Fibroblast of skin of back (primary cell): ENCODE measurements at regions not wholly inside any gene's neighbourhood (a gene's known extent, or its start where the extent isn't known, plus 50 kb on each side); places are given as distances from the start of the nearest gene placed in this dataset.

Source experiments
- DNase-seq: peaks from one replicate; pipeline ENCODE4 v3.0.0-alpha.2; 2013

DNA sequence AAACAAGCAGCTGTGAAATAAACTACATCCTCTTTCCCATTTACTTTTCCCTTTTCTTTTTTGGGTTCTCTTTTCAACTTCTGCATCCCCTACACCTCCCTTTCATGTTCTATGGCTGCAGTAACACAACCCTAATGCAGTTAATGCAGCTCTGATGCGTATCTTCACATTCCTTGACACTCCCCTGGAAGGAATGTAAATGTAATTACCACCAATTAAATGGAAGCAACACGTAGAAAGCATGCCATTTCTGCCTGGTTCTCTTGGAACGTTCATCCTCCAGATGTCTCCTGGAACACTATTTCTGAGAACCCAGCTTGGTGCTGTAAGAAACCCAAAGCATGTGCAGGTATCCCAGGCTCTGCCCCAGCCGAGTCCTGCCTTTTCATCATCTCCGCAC is 166.8 kb upstream of the FREM2 start:
- DNase-seq, result no peak

DNA sequence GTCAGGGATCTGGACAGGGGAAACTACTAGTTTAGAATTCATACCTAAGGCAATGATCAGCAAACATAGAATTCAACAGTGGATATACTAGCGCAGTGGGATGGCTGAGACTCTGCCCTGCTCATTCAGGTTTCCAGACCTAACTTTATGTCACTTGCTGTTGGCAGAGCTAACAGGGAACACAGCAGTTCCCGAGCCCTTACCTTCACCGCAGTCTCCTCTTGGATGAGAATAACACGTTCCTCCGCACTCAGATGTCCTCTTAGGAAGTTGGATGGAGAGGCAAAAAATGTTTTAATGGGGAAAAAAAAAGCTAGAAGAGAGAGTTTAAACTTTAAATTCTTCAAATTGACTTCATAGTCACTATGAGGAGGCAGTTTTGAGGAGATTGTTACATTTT is 159.7 kb upstream of the FREM2 start:
- DNase-seq, result no peak

DNA sequence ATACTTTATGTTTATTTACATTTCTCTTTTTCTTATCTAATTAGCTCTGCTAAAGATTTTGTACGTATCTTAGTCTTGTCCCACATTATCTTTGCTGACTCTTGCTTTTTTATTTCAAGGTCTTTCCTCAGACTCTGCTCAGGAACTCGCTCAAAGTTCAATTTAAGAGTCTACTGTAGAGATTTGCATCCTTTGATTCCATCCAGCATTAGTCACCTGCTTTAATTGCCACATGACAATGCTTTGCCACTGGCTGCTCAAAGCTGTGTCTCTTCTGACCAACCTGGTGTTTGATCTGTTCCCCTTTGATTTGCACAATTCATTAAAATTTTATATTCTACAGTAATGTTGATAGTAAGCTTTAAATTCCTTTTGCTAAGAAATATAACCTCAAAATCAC is 157.9 kb upstream of the FREM2 start:
- no peak for DNase-seq

DNA sequence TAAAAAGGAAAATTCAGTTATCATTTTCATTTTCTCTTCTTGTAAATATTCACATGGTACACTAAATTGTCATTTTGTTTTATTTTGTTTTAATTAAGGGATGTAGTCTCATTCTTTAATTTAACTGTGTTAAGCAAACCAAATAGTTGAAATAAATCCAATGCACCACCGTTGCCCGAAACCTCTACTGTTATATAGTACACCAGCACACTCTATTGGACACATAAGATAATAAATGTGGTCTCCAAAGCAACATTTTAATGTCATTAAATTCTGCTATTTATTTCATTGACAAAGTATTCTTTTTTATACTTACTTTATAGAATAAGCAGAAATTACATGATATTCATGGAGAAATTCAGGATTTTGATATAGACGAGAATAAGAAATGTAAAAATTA is 156.4 kb upstream of the FREM2 start:
- peak; percentile 22 for DNase-seq

DNA sequence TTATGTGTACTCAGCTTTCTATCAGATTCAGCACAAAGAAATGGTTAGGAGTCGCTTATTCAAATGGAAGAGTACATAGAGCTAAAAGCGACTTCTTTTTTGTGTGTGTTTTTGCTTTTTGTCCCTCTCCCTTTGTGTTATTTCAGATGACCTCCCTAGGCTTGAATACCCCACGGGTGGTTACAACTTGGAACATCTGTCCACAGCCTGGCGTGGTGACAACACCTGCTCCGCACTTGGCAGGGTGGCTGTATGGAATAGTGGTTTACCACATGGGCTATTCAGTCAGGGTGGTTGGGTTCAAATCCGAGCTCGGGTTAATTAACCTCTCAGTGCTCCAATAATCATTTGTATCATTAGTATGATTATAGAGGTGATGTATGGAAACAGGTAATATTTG is 151.6 kb upstream of the FREM2 start:
- no peak for DNase-seq

DNA sequence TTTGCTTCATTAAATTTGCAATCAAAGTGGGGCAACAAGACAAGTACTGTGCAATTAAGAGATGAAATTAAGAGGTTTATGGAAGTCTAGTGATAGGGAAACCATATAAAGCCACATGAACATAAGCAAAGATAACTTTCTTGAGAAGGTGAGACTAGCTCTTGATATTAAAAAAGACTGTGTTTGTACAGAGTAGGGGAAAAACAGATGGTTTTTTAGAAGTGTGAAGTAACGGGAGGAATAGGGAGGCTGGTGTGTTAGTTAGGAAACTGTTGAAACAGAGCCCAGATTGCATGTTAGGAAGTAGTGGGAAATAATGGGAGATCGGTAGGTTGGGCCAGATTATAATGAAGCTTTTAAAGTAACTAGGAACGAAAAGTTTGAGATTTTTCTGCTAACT is 149.8 kb upstream of the FREM2 start:
- no peak for DNase-seq

DNA sequence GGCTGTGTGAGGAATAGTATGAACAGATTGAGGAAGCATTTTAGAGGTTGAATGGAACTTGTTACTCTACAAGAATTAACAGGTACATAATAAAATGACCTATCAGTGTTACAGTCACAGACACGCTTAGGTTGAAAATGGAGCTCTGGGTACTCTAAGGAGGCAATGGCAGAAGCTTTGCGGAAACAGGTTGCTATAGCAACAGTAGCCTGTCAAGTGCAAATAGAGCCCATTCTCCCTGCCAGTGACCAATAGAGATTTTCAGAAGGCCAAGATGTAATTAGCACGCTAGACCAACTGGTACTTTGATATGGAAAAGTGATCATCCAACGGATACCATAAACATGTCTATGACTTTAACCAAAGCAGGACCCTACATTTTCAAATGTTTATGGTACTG is 148.5 kb upstream of the FREM2 start:
- DNase-seq, result no peak

DNA sequence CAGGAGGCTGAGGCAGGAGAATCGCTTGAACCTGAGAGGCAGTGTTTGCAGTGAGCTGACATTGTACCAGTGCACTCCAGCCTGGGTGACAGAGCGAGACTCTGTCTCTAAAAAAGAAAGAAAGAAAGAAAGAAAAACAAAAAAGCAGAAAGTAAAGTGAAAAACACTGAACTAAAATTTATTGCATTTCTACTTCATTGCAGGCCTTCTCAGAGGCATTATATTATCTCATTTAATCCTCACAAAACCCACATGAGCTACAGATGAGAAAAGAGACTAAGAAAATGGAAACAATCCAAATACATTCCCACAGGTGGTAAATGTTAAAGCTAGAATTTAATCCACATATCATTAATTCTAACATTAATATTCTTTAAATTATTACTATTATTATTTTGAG is 147.2 kb upstream of the FREM2 start:
- no peak for DNase-seq

DNA sequence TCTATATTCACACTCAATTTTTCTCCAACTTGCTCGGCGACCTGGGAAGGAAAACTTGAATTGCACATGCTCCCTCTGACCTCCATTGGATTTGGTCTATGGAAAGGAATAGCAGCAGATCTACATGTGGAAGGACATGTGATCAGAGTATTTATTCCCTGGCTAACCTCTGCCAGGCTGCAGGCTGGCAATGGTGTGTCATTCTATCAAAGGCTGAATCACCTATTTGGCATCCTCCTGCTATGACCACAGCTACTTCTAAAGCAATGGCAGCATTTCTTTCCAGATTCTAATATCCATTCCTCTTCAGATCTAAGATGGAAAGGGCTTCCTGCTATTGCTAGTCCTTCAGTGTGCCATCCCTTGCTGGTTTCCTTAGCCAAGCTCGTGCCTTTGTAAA is 144.3 kb upstream of the FREM2 start:
- DNase-seq, result peak; percentile 4

DNA sequence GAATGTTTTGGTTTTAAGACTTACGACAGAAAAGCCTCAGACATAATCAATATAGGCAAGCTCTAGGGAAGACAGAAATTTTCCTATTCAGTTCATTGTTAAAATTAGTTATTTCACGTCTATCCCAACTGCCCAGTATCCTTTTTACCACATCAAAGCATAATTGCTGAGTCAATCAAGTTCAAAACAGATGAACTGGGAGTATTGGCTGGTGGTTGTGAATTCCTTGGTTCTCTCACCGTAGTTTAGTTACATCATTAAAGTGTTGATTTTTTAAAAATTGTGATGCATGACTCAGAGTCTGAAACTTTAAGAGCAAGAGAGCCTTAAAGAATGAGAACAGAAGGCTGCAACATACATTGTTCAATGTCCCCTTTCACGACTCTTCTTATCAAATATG is 143.3 kb upstream of the FREM2 start:
- peak; percentile 3 for DNase-seq

DNA sequence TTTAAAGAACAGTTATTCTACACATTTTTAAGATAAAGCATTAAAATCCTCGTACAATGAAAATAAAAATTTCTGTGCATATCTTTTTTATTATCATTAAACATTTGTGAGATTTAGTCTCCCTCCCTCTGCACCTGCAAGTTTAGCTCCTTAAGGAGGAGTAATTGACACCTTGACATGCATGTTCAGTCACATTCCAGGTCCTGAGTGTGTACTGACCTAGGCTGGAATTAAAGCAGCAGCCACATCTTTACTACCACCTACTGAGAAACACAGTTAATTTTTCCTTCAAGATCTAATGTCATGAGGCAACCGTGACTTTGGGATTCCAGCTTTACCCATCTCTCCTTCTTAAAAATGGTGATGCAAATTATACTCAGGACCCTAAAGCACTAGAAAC is 123.1 kb upstream of the FREM2 start:
- DNase-seq, result no peak

DNA sequence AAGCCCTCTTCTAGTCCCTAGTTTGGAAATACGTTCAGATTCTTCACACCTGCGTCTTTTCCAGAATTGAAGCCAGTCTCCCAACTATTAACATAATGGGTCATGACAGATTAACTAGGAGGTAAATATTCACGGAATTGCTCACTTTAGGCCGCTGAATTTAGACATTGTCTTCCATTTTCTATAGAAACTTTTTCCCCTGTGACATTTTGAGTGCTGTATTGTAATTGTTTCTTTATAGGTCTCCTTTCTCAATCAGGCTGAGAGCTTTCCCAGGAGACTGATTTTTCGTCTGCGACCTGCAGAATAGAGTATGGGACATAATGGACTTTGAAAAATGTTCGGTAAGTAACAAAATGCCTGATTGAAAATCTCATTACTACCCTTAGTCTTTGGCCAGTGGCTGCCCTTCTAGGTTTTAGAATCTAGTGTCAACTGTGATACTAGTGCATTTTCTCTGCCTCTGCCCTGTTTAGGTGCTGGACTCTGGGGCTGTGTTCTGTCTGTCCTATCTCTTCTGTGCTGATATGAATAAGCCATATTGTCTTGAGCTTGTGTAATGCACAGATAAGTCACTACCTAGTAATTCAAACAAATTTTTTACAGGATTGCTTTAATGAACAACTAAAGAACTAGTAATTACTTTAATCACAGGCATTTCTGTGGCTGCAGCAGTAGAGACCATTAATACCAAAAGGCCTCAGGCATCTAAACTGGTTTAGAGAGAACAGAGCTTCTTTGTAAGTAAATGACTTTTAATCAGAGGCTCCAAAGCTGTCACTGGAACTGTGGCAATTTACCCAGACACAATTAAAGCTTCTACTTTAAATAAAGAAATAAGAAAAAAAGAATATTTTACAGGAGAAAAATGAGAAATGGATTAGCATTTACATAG is 122.4 kb upstream of the FREM2 start:
- no peak for DNase-seq

DNA sequence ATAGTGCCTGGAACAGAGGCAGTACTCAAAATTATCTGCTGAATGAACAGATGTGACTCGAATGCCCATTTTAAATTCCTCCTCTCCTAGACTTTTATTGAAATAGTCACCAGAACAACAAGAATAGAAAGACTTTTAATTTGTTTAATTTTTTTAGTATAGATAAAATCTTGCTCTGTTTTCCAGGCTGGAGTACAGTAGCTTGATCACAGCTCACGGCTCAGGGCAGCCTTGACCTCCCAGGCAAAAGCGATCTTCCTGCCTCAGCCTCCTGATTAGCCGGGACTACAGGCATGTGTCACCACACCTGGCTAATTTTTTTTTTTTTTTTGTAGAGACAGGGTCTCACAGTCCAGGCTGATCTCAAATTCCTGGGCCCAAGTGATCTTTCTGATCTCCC is 120.9 kb upstream of the FREM2 start:
- no peak for DNase-seq

DNA sequence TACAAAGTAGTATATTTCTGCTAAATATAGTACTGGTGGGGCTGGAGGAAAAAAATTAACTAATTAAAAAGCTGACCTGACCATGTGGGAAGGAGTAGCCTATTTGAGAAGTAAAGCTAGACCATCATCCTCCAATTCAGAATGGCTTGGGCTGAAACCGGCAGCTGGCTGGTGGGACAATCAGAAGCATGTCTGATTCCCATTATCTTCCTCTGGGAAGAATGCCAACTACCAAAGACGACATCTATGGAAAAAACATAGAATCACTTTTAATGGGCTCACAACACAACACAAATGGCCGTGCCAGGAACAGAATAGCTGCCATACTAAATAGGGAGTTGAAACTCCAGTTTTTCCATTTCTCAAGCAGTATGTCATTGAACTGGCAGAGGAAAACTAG is 120.4 kb upstream of the FREM2 start:
- no peak for DNase-seq

DNA sequence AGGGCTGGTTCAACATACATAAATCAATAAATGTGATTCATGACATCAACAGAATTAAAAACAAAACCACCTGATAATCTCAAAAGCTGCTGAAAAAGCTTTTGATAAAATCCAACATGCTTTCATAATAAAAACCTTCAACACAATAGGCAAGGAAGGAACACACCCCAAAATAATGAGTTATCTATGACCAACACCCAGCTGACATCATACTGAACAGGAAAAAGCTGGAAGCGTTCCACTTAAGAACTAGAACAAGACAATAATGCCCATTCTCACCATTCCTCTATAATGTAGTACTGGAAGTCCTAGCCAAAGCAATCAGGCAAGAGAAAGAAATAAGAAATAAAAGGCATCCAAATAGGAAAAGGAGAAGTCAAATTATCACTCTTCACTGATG is 116.2 kb upstream of the FREM2 start:
- DNase-seq, result no peak

DNA sequence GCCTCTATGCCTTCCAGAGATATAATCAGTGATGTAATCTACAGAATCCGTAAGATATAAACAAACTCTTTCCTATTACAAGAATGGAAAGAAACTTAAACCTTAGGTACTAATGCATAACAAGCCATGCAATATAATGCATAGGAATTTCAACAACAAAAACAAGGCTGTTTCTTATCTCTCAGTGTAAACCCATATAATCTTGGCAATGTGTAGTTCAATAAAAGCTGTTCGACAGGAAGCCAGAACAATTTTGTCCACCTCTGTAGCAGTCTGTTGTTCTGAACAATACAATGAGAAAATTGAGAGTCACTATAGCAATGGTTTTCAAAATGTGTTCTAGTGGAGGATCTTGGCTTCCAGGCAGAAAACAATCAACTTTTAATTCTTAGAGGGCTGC is 111.5 kb upstream of the FREM2 start:
- DNase-seq, result no peak

DNA sequence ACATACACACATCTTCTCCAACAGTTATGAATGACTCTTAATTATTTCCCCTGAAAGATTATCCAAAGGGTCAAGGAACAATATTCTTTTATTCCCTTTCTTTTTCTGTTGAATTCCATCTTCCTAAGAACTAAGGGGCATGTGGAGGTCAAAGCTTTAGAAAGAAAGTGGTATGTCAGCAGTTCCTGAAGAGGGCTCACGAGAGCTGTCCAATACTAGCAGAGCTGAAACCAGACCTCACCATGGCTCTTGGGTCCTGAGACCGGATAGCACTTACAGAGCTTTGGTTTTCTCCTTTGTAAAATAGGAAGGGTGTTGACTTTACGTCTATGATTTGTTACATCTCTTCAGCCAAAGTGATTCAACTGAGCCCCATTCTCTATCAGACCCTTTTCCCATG is 109.8 kb upstream of the FREM2 start:
- DNase-seq, result no peak

DNA sequence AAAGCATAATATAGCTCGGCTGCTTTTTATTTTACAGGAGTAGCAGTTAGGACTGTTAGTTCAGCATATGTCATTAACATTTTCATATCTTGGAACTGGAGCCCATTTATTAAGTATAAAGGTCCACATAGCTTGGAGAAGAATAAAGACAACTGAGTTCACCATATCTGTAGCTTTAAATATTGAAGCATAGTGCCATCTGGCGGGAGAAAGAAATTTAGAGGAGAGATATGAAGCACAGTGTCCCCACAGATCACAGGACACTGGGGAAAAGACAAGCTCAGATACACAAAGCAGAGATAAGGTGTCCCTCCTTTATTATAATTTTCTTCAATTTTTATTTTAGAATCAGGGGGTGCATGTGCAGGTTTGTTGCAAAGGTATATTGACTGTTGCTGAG is 104.7 kb upstream of the FREM2 start:
- peak; percentile 47 for DNase-seq

DNA sequence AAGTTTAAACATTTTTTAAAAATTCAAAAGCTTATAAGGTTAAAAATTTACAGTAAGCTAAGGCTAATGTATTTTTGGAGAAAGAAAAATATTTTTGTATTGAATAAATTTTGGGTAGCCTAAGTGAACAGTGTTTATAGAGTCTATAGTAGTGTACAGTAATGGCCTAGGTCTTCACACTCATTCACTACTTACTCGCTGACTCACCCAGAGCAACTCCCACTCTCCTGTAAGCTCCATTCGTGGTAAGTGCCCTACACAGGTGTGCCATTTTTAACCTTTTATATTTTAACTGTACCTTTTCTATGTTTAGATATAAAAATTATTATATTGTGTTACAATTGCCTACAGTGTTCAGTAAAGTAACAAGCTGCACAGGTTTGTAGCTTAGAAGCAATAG is 96.6 kb upstream of the FREM2 start:
- DNase-seq, result no peak

DNA sequence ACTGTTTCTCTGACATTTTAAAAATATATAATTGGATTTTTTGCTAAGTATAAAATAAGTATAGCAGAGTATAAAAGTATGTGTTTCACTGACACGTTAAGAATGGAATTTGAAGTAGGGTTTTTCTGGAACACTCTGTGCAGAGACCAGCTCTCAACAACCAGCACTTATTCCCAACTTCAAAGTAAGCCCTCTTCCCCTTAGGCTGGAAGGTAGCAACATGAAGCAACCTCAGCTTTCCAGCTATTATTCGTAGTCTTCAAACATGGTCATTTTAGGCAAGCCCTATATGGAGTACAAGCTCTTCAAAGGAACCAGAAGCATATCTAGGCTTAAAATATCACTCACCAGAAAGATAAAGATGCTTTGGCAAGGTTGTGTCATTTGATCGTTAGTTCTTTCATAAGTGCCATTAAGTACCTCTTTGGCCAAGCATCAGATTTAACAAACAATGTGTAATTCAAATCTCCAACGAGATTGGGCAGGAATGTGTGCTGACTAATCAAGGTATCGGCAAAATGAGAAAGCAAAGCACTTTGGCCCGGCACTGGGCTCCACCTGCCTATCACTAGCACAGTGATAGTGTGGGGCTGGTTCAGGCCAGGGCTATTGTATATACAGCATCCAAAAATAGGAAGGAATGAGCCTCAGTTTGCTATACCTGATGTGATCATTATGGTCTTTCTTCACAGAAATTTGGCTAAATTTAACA is 95.9 kb upstream of the FREM2 start:
- no peak for DNase-seq

DNA sequence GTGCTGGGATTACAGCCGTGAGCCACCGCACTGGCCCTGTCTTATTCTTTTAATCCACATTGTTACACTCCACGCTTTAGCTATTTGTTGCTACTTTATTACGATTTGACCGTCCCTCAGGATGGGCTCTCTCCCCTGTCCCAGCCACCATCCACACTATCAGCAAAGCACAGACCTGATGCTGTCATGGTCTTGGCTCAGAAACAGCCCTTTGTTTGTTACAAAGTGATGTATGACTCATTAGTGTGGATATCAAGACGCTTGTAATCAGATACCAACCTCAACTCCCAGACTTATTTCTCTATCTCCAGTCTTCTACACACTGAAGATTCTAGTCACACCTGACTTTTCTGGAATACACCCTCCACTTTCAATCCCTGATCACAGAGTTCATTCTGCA is 84.6 kb upstream of the FREM2 start:
- DNase-seq, result no peak

DNA sequence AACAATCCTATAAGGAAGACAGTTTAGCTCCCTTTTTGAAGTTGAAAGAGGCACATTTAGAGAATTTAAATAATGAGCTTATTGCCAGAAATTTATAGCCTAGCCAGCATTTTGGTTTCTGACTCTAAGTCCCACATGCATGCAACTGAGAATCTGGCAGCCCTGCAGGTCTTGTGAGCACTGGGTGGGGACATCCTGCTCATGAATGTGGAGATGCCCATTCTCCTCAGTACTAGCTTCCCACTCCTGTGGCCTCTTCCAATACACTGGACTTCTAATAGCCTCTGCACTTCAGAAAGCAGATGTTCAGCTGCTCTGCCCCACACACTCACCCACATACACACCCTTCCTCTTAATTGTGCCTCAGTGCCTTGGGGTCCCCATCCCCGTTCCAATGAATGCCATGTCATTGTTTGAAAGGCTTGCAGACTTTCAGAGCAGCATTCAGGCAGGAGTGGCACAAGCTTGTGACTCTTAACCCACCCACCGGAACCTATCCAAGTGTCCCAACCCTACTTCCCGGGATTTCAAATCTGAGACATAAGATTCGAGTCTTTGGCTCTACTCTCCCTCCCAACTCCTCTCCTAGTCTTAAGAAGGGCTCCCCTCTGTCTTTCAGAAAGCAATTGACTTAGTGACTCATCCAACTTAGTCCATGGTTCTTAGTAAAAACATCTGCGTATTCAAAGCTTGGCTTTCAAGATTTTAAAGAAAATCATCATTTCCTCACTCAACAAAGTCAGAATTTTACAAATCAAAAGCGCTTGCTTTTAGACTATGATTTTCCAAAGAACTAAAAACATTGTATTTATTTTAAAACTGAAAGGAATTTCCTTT is 80.0 kb upstream of the FREM2 start:
- no peak for DNase-seq

DNA sequence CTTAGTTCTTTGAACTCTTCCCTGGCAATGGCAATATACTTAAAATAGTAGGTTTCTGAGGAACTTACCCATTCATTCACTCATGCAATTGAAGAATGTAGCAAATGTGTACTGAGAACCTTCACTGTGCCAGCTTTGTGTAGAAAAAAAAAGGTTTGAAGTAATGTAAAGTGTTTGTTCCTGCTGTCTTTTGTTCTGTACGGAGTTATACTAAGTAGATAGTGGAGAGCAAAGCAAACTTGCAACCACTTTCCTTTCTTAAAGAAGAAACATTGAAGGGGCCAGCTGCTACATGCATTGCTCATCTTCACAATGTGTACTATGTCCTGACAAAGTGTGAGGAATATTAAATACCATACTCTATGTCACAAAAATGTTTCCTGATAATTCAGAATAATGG is 68.9 kb upstream of the FREM2 start:
- no peak for DNase-seq
